ENCODE measurements at regions not wholly inside any gene's neighbourhood (a gene's known extent, or its start where the extent isn't known, plus 50 kb on each side); places are given as distances from the start of the nearest gene placed in this dataset.

- DNase-seq (ENCODE audit: low read depth, low spot score) = no peak
- TF ChIP-seq FOSL1 (IDR thresholded peaks at IDR 0.05; ENCODE audit: low read depth) (no peak), YY1 (IDR thresholded peaks at IDR 0.05; ENCODE audit: extremely low read depth, insufficient replicate concordance, low read depth, low read length) (no peak), ZBTB33 (IDR thresholded peaks at IDR 0.05; ENCODE audit: extremely low read depth, insufficient replicate concordance, low read length) (no peak), SIN3A (IDR thresholded peaks at IDR 0.05; ENCODE audit: low read depth) (no peak), EGR1 (IDR thresholded peaks at IDR 0.05; ENCODE audit: low read depth) (no peak), POLR2A (IDR thresholded peaks at IDR 0.05; ENCODE audit: borderline replicate concordance, extremely low read depth, insufficient read depth, insufficient read length) (no peak), ATF3 (IDR thresholded peaks at IDR 0.05) (no peak), SP1 (IDR thresholded peaks at IDR 0.05; ENCODE audit: low read depth) (no peak), CEBPB (IDR thresholded peaks at IDR 0.05; ENCODE audit: low read depth) (no peak)
- RAD21 ChIA-PET (ENCODE audit: low non-redundant PET in 1 of 2, low total read pairs in 2 of 2, uncharacterized antibody in 2 of 2, unreplicated experiment in 2 of 2) = no interaction called here
Measured at GRCh38 chr16:5305023-5305422, 207.4 kb upstream of the EEF2KMT start.

More at GRCh38 chr16:5305023-5305422, 207.4 kb upstream of the EEF2KMT start:
- intact Hi-C loops (cut with micrococcal nuclease) = no loop called here
- Histone ChIP-seq H4K20me1 (ENCODE audit: insufficient read depth) (no peaks in the 10 kb centered on the region), H3K4me1 (ENCODE audit: control insufficient read depth in 1 of 2, insufficient read depth in 2 of 2, low read length in 2 of 2) (no peaks in the 10 kb centered on the region), H3K9ac (ENCODE audit: low read length) (no peak overlapping the region), H3K27me3 (ENCODE audit: insufficient read depth, low read length) (no peaks in the 10 kb centered on the region; the same call in 1 of the 2 replicates), H3K9me3 (ENCODE audit: control insufficient read depth in 1 of 2, insufficient read depth in 1 of 2, low read depth in 1 of 2, low read length in 2 of 2) (no peaks in the 10 kb centered on the region), H3K79me2 (ENCODE audit: insufficient read depth, low read length) (no peaks in the 10 kb centered on the region), H2AFZ (ENCODE audit: low read depth, low read length, poor library complexity, severe bottlenecking) (no peak overlapping the region), H3K4me2 (ENCODE audit: low read length) (no peak overlapping the region), H3K9me2 (ENCODE audit: insufficient read depth) (no peaks in the 10 kb centered on the region), H3K36me3 (ENCODE audit: control insufficient read depth in 1 of 2, insufficient read depth in 2 of 2, low read length in 2 of 2) (no peaks in the 10 kb centered on the region), H3K27ac (ENCODE audit: low read depth, low read length) (no peak overlapping the region), H3K4me3 (replicated peaks in 1 of 2; ENCODE audit: low read depth in 1 of 2, low read length in 2 of 2) (no peak overlapping the region)
- CTCF ChIA-PET = no interaction called here
- BruUV-seq (replicated peaks) = no TSS peak
- POLR2A ChIA-PET = no interaction called here
- ATAC-seq = no peak
